Activated T-helper 17 cell treated with anti-CD3 and anti-CD28 coated beads, Interleukin-2, amount 50 U/mL, for 72 hours (primary cell): ENCODE measurements at regions not wholly inside any gene's neighbourhood (a gene's known extent, or its start where the extent isn't known, plus 50 kb on each side); places are given as distances from the start of the nearest gene placed in this dataset.
"Not testable (repeated sequence)": the region's sequence is repeated elsewhere in the genome, so short reads cannot be mapped to it uniquely, and the experiment has no call there.

ENCODE experiments used
- ATAC-seq: fragments of 150-1000 bp; cut with Tn5 transposase; replicated peaks from 2 replicates; pipeline ENCODE4 v1.10.0; 2021; ENCODE audit warnings: mild to moderate bottlenecking, moderate library complexity
- H3K27ac Mint-ChIP-seq: one replicate; pipeline ENCODE4 v1.8.0; 2022; ENCODE audit warnings: mixed read lengths
- H3K27me3 Mint-ChIP-seq: one replicate; pipeline ENCODE4 v1.8.0; 2022; ENCODE audit warnings: mixed read lengths
- H3K36me3 Mint-ChIP-seq: one replicate; pipeline ENCODE4 v1.8.0; 2022; ENCODE audit warnings: low read depth, mild to moderate bottlenecking, mixed read lengths
- H3K4me1 Mint-ChIP-seq: one replicate; pipeline ENCODE4 v1.8.0; 2022; ENCODE audit warnings: mixed read lengths
- H3K4me3 Mint-ChIP-seq: one replicate; pipeline ENCODE4 v1.8.0; 2022; ENCODE audit warnings: mild to moderate bottlenecking, mixed read lengths
- H3K9me3 Mint-ChIP-seq: one replicate; pipeline ENCODE4 v1.8.0; 2022; ENCODE audit warnings: mixed read lengths

DNA sequence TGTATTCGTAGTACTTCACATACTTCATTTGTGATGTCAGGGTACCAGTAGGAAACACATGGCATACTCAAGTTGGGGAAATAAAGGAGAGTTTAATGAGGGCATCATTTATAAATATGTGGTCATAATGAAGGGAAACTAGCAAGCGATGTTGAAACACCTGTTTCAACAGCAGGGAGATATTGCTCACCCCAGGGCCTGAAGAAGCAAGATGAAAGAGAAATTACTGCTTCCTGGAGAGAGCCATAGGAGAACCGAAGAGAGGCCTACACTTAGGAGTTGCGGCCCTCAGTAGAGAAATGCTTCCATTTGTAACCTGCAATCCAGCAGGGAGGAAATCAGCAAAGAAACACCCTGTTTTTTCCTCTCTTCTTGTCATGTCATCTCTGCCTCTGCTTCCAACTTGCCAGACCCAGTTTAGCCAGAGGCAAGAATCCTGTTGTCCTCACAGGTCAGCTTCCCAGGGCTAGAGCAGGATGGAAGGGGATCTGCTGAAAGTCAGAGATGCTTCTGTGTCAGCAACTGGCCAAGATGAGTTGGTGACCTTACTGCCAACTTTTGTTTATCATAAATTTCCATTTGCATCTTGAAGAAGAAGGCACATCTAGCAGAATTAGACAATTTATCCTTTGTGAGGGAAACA, 67.6 kb upstream of the TSPAN2 start:
- Mint-ChIP-seq H3K9me3 (no peaks in the 10 kb centered on the region), H3K27me3 (no peaks in the 10 kb centered on the region), H3K27ac (no peak overlapping the region), H3K4me3 (no peak overlapping the region), H3K36me3 (no peaks in the 10 kb centered on the region), H3K4me1 (no peaks in the 10 kb centered on the region)
- no peak for ATAC-seq

DNA sequence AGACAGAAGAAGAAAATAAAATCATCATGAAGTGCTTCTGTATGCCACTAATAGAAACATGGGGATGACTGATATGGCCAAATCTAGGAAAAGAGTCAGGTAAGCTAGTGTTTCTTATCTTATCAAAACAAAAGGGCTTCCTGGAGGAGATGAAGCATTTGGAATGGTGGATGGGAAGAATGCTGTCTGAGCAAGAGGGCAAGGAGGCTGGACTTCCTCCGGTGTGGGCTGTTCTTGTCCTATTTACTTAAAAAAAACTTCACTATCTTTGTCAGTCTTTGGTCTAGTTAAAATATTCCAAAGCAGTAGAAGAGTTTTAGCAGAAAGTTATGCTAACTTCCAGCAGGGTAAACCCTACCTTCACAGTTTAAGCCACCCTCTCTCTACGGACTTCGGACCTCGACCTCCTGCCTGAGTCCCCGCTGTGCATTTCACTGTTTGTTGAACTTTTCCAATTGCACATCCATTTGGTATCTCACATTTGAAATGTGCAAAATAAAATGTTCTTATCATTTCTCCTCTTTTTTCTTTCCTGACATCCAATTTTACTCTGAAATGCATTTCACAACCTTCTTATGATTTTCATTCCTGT, 64.8 kb upstream of the TSPAN2 start:
- no peak for ATAC-seq
- H3K4me1 Mint-ChIP-seq = no peaks in the 10 kb centered on the region
- no peaks in the 10 kb centered on the region for H3K27me3 Mint-ChIP-seq
- no peak overlapping the region for H3K27ac Mint-ChIP-seq
- no peaks in the 10 kb centered on the region for H3K36me3 Mint-ChIP-seq
- no peak overlapping the region for H3K4me3 Mint-ChIP-seq
- H3K9me3 Mint-ChIP-seq = no peaks in the 10 kb centered on the region

DNA sequence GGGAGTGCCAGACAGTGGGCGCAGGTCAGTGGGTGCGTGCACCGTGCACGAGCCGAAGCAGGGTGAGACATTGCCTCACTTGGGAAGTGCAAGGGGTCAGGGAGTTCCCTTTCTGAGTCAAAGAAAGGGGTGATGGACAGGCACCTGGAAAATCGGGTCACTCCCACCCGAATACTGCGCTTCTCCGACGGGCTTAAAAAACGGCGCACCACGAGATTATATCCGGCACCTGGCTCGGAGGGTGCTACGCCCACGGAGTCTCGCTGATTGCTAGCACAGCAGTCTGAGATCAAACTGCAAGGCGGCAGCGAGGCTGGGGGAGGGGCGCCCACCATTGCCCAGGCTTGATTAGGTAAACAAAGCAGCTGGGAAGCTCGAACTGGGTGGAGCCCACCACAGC, 58.6 kb upstream of the TSPAN2 start:
- not testable (repeated sequence) for H3K9me3 Mint-ChIP-seq, ATAC-seq, H3K36me3 Mint-ChIP-seq, H3K4me1 Mint-ChIP-seq, H3K27ac Mint-ChIP-seq
- H3K4me3 Mint-ChIP-seq = peak overlapping the region; percentile 59
- H3K27me3 Mint-ChIP-seq = peaks cover 31% of the 10 kb centered on the region

DNA sequence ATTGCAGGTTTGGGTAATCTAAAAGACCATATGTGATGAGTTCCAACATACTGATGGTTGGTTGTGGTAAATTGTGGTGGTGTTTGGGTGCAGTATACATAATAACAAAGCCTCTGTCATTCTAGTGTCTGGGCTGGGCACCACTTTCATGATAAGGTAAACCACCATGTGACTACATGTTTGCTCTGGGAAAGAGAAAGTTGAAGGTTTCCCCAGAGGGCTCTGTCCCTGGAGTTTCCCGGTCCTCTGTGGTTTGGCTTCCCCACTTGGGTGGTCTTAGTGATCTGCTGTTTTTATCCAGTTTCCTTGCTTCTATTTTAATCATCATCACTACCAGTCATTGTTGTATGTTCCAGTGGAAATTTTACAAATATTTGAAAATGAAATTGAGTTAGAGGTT, 55.9 kb upstream of the TSPAN2 start:
- Mint-ChIP-seq H3K36me3 (no peaks in the 10 kb centered on the region), H3K27ac (no peak overlapping the region), H3K4me3 (no peak overlapping the region), H3K9me3 (no peaks in the 10 kb centered on the region), H3K27me3 (peaks cover 39% of the 10 kb centered on the region), H3K4me1 (no peaks in the 10 kb centered on the region)
- ATAC-seq = no peak

DNA sequence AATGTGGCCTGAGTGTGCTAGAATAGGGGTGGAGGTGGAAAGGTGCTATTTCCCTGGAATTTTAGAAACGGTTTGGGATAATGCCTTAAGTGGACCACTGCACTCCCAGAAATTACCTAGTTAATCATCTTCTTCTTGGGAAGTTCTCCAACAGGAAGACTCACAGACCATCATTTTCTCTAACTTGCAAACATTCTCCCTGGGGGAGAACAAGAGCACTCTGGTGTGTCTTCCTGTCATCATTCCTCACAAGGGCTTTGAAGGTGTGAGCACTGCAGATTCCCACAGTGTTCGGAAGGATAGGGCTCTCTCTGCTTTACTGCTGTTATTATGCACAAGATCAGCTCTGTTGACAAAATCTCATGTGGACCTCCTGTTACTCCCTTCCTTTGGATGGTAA, 54.9 kb upstream of the TSPAN2 start:
- H3K36me3 Mint-ChIP-seq = no peaks in the 10 kb centered on the region
- H3K4me1 Mint-ChIP-seq = no peaks in the 10 kb centered on the region
- H3K9me3 Mint-ChIP-seq = no peaks in the 10 kb centered on the region
- no peak for ATAC-seq
- H3K27ac Mint-ChIP-seq = no peak overlapping the region
- H3K4me3 Mint-ChIP-seq = no peak overlapping the region
- peaks cover 39% of the 10 kb centered on the region for H3K27me3 Mint-ChIP-seq

DNA sequence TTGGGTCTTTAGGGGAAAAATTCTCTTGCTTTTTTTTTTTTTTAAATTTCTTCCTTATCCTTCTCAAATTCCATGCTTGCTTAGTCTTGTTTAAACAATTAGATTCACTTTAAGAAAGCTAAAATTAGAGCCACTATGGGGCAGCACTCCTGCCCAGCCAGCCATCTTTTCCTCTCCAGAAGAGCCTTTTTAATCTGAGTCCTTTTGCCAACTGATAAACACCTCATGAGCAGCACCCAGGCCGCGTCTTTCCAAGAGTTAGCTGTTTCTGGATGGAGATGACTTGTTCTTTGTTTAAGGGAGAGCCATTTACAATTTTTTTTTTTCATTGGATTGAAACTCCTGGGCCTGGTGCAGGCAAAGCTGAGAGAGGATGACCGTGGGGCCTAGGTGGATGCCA, 53.3 kb upstream of the TSPAN2 start:
- Mint-ChIP-seq H3K4me1 (no peaks in the 10 kb centered on the region), H3K27ac (no peak overlapping the region), H3K36me3 (no peaks in the 10 kb centered on the region), H3K9me3 (no peaks in the 10 kb centered on the region), H3K4me3 (no peak overlapping the region), H3K27me3 (peaks cover 37% of the 10 kb centered on the region)
- no peak for ATAC-seq

DNA sequence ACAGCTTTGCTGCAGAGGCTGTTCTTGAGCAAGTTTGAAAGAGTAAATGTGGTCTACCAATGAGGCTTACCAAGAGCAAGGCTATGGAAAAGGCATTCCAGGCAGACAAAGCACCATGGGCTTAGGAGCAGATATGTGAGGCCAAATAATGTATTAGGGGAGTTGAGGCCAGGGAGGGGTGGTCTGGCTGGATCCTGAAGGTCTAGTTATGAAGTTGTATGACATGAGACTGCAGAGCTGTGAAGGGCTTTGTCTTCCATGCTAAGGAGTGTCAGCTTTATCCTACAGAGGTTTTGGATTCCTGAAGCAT, 51.8 kb upstream of the TSPAN2 start:
- no peak overlapping the region for H3K27ac Mint-ChIP-seq
- no peak overlapping the region for H3K4me3 Mint-ChIP-seq
- H3K36me3 Mint-ChIP-seq = no peaks in the 10 kb centered on the region
- no peaks in the 10 kb centered on the region for H3K9me3 Mint-ChIP-seq
- peaks cover 25% of the 10 kb centered on the region for H3K27me3 Mint-ChIP-seq
- no peaks in the 10 kb centered on the region for H3K4me1 Mint-ChIP-seq
- no peak for ATAC-seq

DNA sequence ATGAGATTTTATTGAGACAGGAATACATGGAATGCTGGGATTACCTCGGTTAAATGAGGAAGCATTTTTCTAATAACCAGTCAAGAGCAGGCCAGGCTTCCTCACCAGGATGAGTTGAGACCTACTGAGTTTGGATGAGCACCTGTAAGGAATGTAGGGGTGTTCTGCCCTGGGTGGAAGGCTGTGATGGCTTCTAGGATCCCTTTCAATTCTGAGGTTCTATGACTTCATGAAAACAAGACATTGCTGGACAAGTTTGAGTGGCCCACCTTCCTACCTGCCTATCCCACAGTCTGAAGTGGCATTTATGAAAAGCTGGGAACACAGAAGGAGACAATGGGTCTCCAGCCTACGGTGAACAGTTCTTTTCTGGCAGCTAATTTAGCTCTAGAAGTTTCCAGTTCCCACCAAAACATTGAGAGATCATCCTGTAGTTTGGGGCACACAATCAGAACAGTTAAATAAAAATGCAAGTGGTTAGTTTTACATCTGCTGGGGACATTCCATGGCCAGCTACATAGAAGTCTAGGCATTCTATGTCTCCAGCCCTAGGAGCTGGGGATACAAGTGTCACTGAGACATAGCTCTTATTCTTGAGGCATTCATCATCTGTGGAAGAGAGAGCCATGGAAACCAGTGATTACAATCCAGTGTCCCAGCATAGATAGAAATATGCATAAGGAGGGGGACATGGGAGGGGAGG, 51.3 kb upstream of the TSPAN2 start:
- H3K4me3 Mint-ChIP-seq = no peak overlapping the region
- no peak for ATAC-seq
- H3K27me3 Mint-ChIP-seq = peaks cover 20% of the 10 kb centered on the region
- H3K36me3 Mint-ChIP-seq = no peaks in the 10 kb centered on the region
- H3K27ac Mint-ChIP-seq = no peak overlapping the region
- no peaks in the 10 kb centered on the region for H3K4me1 Mint-ChIP-seq
- H3K9me3 Mint-ChIP-seq = no peaks in the 10 kb centered on the region

DNA sequence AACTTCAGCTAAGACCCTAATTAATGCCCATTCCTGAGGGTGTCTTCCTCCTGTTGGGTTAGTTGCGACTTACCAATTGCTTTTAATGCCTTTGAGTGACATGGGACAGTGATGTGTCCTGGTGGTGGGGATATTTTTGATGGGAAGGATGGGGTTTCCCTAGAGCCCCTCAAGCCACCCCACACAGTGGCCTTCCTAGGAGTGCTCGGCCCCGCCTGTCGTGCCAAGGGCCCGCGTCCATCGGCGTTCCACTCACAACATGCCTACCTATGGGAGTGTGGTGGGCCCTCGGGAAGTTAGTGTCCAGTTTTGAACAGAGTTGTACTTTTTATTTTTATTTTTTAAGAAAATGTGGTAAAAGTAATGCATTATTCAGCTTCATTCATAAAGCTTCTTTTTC, 50.1 kb upstream of the TSPAN2 start:
- Mint-ChIP-seq H3K27ac (no peak overlapping the region), H3K9me3 (no peaks in the 10 kb centered on the region), H3K4me3 (no peak overlapping the region), H3K27me3 (peaks cover 12% of the 10 kb centered on the region), H3K4me1 (no peaks in the 10 kb centered on the region), H3K36me3 (no peaks in the 10 kb centered on the region)
- no peak for ATAC-seq
